ENCODE measurements at regions not wholly inside any gene's neighbourhood (a gene's known extent, or its start where the extent isn't known, plus 50 kb on each side); places are given as distances from the start of the nearest gene placed in this dataset.

GRCh38 chr13:77397636-77398035, 70.7 kb upstream of the MYCBP2 start:
- TF ChIP-seq CTCF (IDR thresholded peaks at IDR 0.05; ENCODE audit: insufficient read depth, low read depth, low read length, missing control alignments) = no peak
- DNase-seq (ENCODE audit: low read depth) = no peak
- no peak overlapping the region for H3K4me3 ChIP-seq (ENCODE audit: low read depth, low read length)

GRCh38 chr13:77391475-77391874, 64.6 kb upstream of the MYCBP2 start:
- no peak overlapping the region for H3K4me3 ChIP-seq (ENCODE audit: low read depth, low read length)
- TF ChIP-seq CTCF (IDR thresholded peaks at IDR 0.05; ENCODE audit: insufficient read depth, low read depth, low read length, missing control alignments) = no peak
- no peak for DNase-seq (ENCODE audit: low read depth)

- no peak for TF ChIP-seq CTCF (IDR thresholded peaks at IDR 0.05; ENCODE audit: insufficient read depth, low read depth, low read length, missing control alignments)
- no peak overlapping the region for H3K4me3 ChIP-seq (ENCODE audit: low read depth, low read length)
- no peak for DNase-seq (ENCODE audit: low read depth)
Measured at GRCh38 chr13:77390391-77390790, 63.5 kb upstream of the MYCBP2 start.

- no peak for TF ChIP-seq CTCF (IDR thresholded peaks at IDR 0.05; ENCODE audit: insufficient read depth, low read depth, low read length, missing control alignments)
- H3K4me3 ChIP-seq (ENCODE audit: low read depth, low read length) = no peak overlapping the region
- DNase-seq (ENCODE audit: low read depth) = peak; percentile 10
Measured at GRCh38 chr13:77389625-77390000, 62.7 kb upstream of the MYCBP2 start.

- H3K4me3 ChIP-seq (ENCODE audit: low read depth, low read length) = no peak overlapping the region
- no peak for TF ChIP-seq CTCF (IDR thresholded peaks at IDR 0.05; ENCODE audit: insufficient read depth, low read depth, low read length, missing control alignments)
- DNase-seq (ENCODE audit: low read depth) = no peak
Measured at GRCh38 chr13:77388944-77389624, 62.2 kb upstream of the MYCBP2 start.

GRCh38 chr13:77387607-77388200, 60.8 kb upstream of the MYCBP2 start:
- no peak overlapping the region for H3K4me3 ChIP-seq (ENCODE audit: low read depth, low read length)
- no peak for DNase-seq (ENCODE audit: low read depth)
- no peak for TF ChIP-seq CTCF (IDR thresholded peaks at IDR 0.05; ENCODE audit: insufficient read depth, low read depth, low read length, missing control alignments)

All from GM12865 (cell line).